HG02943 (cell line): ENCODE measurements at regions not wholly inside any gene's neighbourhood (a gene's known extent, or its start where the extent isn't known, plus 50 kb on each side); places are given as distances from the start of the nearest gene placed in this dataset.
A peak's percentile ranks its signal among the peaks of the same experiment; 100 is the strongest.
"Not testable (repeated sequence)": the region's sequence is repeated elsewhere in the genome, so short reads cannot be mapped to it uniquely, and the experiment has no call there.

Experiments used
- ATAC-seq: cut with Tn5 transposase; IDR thresholded peaks from one replicate; pipeline ENCODE4 v1.9.1; 2021; ENCODE audit warnings: mild to moderate bottlenecking, low read depth, moderate library complexity; ENCODE audit not compliant: unreplicated experiment

DNA sequence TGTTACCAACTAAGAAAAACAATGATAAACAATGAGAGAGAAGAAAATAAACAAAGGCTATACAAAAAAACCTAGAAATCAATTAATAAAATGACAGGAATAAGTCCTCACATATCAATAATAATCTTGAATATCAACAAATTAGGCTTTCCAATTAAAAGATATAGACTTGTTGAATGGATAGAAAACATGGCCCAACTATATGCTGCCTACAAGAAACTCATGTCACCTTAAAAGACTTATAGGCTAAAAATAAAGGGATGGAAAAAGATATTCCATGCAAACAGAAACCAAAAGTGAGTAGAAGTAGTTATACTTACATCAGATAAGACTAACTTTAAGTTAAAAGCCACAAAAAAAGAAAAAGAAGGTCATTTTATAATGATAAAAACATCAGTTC is 183.9 kb downstream of the MYRFL start:
- ATAC-seq: no peak

DNA sequence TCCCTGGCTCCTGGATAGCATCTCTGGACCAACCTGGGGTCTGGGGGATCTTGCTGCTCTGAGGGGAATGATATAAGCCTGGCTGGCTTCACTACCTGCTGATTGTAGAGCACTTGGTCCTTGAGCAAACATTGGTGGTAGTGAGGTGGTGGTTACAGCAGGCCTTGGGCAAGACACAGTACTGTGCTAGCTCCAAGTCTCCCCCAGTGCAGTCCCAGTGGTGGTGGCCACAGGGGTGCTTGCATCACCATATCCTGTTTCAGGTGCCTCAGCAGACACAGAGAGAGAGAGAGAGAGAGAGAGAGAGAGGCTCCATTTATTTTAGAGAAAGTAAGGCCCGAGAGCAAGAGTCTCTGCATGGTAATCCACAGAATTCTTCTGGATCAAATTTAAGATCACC is 186.3 kb downstream of the MYRFL start:
- no peak for ATAC-seq

DNA sequence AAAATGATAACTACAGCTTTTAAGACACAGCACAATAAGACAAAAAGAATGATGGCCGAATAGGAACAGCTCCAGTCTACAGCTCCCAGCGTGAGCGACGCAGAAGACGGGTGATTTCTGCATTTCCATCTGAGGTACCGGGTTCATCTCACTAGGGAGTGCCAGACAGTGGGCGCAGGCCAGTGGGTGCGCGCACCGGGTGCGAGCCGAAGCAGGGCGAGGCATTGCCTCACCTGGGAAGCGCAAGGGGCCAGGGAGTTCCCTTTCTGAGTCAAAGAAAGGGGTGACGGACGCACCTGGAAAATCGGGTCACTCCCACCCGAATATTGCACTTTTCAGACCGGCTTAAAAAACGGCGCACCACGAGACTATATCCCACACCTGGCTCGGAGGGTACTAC is 188.0 kb downstream of the MYRFL start:
- ATAC-seq: not testable (repeated sequence)

DNA sequence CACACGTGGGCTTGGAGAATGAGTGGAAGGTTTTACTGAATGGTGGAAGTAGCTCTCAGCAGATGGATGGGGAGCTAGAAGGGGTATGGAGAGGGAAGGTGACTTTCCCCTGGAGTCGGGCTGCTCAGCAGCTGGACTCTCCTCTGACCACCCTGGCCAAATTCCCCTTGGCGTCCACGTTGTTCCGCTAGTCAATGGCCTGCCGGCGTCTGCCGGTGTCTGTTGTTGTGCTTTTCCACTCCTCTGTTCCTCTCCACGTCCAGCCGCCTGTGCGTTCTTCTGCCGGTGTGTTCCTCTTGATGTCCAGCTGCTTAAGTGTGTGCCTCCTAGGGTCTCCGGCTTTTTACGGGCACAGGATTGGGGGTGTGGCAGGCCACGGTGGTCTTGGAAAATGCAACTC is 203.5 kb downstream of the MYRFL start:
- no peak for ATAC-seq

DNA sequence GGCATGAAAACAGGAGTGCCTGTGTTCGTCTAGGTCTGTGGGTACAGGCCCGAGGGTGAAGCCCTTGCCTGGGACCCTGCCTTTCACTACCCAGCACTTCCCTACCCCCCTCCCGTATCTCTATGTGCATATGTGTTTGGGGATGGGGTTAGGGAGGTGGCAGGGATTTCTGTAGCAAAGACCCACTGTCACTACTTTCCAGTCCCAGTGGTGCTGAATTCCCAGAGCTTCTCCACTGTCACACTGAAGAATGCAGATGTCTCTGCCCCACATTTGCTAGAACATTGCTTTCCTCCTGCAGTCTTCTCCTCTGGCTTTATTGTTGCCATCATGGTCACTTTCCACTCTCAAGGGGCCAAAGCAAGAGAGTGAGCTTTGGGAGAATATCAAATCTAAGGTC is 203.9 kb downstream of the MYRFL start:
- no peak for ATAC-seq

DNA sequence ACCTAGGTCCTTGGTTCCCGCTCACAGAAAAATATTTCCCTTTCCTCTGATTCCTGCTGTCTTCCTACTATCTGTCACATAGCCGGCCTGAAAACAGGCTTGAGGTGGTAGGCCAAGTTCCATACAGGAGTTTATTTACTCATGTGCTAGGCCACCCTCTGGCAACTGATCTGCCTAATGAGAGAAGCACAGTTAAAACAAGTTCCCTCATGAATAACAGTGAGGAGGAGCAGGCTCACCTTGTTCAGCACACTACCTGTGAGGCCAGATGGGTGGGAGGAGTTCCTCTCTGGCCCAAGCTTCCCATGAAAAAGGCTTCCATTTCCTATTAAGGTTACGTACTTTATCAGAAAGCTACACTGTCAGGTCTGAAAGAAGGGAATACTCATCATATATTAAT is 206.0 kb downstream of the MYRFL start:
- ATAC-seq: no peak

DNA sequence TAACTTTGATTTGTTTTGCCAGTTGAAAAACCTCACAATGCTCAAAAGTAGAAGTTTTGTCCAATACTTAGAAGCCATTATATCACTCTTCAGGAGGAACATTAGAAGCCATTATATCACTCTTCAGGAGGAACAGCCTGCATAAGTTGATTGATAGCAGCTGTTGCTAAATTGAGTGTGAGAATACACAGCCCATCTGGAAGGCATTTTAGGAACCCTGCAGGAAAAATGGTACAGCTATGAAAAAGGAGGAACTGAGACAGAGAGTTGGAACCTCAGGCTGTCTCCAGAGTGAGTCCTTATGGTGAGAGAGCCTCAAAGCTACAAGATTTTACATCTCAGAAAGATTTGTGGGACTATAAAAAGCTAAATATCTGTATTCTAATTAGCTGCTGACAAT is 207.0 kb downstream of the MYRFL start:
- no peak for ATAC-seq

DNA sequence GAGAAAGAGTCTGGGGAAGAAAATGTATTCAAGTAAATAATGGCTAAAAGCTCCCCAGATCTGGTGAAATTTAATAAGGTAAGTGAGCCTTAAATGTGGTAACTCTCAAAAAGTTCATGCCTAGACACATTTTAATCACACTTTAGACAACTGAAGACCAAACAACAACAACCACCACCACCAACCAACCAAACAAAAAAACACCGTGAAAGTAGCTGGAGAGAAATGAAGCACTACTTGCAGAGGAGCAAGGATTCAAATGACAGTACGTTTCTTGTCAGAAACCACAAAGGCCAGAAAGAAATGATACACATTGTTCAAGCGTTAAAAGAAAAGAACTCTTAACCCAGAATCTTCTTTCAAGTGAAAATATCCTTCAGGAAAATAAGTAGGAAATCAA is 208.3 kb downstream of the MYRFL start:
- no peak for ATAC-seq

DNA sequence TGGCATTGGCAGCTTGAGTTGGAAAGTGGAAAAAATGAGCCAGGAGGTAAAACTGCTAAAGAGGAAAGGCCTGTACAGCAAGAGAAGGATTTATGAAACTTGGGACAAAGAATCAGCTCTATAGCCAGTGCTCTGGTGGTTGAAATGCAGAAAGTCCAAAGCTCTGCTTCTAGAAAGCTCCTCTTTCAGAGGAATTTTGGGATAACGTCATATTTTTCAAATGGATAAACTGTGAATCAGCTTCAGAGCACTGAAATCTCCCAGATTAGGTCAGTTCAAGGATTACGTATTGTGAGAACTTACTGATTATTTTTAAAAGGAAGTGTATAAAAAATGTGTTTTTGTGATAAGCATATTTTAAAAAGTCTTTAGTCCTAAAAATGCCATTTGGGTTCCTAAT is 203.1 kb upstream of the CNOT2 start:
- no peak for ATAC-seq

DNA sequence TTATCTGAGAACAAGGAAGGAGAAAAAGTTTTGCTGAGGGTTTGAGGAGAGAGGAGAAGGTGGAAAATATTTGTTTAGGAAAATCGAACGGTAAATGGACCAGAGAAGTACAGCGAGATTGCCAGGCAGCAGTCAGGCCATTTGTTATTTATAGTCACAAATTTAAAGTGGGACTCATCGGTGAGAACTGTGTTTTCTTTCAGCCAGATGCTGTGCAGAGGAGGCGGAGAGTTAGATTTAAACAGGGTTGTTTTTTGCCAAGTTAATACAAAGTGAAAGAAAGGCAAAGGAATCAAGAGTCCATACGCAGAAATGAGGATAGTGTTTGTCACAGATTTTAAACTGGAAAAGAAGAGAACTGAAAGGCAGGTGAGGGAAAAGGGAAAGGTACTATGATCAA is 200.6 kb upstream of the CNOT2 start:
- no peak for ATAC-seq

DNA sequence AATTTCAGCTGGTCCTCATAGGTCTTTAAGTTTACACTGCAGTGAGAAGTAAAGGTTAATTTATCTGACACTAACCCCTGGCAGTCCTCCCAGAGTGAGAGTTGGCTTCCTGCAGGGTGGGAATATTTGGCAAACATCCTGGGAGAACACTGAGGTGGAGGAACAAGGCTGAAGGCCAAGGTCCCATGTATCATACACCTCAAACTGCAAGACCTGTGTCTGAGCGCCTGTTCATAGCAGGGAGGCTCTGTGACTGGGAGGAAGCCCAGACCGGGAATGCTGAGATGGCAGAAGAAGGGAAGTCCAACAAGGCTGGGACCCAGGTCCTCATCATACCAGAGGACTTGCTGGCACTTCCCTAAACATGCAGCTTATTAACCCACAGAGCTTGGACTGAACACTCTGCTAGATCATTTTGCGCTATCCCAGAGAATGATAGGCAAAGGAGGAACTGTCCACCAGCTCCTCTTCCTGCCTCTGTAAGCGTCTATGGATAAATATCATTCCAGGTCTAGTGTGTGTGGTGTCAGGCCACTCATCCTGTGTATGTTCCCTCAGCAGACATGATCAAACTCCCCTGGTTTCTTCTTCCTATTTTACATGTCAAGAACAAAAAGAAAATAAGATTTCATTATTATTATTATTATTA is 199.6 kb upstream of the CNOT2 start:
- no peak for ATAC-seq

DNA sequence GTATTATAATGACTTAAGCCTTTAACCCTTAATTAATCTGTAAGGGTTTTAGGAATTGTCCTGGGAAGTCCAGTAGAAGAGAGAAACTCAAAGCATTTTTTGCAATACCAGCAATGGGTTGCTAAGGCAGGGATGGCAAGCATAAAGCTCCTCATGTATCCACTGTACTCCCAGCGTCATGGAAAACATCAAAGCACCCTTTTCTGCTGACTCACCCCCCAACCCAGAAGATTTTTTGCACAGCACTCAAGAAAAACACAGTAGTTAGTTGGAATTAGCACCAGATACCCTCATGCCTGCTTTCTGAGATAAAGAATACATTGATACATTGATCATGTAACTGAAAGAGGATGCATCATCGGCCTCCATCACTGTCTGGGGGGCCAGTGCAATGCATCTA is 199.1 kb upstream of the CNOT2 start:
- ATAC-seq: no peak

DNA sequence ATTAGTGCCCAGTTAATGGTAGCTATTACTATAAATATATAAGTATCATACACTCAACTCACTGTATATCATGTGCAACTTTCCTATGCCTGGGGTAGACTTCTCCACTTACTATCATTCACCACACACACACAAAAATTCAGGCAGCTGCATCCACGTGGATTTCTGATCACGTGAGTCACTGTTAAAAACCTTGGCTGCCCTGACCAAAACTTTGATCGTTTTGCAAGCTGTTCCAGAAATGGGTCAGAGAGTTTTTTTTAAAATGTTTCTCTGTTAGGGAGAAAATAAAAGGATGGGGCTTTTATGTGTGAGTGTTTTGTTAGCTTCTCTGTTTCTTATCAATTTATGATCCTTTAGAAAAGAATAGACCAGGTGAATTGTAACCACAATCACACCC is 198.2 kb upstream of the CNOT2 start:
- ATAC-seq: no peak

DNA sequence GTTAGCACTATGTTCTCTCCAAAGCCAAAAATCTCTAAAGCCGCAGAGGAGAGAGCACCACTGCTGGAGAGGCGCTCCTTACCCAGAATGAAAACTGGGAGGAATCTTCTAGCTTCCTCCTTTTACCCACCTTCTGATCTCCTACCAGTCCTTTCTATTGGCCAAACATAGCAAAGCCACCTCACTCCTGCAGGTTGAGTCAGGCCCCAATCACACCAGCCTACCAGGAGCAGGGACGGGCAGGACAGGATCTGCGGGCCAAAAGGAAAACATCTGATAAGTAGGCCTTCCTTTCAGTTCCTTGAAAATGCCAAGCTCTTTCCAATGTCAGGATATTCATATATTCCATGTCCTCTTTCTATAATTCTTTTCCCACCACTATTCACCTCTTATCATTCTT is 197.7 kb upstream of the CNOT2 start:
- ATAC-seq: no peak

DNA sequence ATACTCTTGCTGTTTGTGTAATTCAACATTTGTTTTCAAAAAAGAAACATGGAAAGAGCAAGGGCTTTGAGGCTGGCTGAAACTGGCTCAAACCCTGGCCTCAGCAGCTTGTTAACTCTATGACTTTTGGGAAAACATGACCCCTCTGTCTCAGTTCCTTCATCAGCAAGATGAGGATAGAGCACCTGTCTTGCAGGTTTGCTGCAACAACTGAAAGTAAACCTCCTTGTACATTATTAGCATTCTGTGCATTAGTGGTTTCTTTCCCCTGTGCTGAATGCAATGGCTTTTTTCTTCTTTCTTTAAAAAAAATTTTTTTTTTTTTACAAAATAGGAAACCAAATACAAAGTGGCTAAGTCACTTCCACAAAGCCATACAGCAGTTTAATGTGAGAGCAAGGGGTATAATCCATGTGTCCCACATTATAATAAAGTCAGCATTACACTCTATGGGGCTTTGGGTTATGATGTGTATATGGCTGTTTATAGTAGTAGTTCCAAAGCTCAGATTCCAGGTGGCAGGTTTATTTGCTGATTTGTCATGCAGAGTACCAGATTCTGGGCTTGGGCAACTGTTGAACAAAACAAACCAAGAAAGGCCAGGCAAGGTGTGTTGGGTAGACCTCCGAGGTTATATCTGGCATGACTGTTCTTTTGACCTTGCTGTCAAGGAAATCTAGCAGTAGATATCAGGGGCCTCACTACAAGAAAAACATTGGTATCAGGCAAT is 194.5 kb upstream of the CNOT2 start:
- no peak for ATAC-seq

DNA sequence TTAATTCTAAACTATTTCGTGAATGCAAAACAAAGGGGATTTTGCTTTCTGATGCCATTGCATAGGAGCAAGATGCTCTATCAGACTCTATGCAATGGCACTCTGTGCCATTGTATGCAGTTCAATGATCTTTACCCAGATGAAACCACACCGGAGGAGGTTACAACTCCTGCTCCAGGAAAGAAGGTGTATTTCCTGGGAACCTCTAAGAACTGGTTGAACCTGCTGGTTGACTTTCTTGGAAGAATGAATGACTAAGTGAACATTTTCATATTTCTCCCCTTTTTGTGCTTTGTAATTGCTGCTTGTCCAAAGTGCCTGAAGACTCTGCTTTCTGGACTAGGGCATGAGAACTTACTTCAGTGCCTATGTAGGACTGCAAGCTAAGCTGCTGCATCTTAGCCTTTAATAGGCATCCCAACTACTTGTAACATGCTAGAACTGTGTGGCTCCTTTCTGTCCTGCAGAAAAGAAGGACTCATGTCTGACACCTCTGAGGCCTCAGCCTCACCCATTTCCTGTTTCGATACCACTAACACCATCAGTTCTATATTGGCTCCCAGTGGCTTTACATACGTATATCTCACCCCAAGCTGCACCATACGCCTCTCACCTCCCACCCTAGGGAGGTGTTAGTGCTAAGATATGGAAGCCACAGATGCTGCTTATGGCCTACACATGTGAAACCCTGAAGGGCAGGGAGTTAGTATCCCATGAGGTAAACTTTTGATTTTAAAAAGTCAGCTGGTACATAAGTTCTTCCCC is 193.5 kb upstream of the CNOT2 start:
- peak; percentile 69 for ATAC-seq

DNA sequence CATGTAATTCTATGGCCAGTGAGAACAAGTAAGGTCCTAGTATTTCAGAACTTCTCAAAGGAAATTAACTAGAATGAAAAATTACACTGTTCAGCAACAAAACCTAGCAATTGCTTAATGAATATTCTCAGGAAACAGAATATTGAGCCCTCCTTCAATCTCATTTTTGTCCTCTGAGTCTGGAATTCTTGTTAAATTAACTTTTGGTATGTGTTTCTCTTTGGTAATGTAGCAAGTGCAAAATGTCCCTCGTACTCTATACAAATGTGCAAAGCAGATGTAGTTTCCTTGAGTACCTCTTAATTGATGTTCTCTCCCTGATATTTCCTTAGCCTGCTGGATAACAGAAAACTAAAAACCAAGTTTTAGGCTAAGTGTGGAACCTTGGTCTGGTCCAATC is 190.8 kb upstream of the CNOT2 start:
- ATAC-seq: no peak

DNA sequence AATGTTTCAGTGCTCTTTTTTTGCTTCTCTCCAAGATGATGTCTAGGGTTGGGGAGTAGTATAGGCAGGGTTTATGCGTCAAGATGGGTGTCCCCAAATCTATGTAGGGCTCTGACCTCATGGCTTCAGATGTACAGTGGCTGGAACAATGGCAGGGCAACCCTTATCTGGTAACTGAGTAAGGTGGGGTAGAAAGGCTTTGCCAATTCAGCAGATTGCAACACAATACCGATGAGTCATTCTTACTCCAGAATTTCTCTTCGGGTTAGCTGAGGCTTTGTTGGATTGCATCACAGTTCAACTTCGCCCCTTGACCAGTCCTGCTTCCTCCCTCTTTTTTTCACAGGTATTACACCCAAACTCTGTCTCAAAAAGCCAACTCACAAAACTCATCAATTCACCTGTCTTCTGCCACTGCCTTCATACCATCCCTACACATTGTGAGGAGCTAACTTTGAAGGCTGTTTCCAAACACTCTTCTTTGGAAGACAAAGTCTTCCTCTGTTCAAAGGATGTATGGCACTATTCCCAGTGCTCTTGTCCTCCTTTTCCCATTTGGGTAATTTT is 190.2 kb upstream of the CNOT2 start:
- ATAC-seq: no peak

DNA sequence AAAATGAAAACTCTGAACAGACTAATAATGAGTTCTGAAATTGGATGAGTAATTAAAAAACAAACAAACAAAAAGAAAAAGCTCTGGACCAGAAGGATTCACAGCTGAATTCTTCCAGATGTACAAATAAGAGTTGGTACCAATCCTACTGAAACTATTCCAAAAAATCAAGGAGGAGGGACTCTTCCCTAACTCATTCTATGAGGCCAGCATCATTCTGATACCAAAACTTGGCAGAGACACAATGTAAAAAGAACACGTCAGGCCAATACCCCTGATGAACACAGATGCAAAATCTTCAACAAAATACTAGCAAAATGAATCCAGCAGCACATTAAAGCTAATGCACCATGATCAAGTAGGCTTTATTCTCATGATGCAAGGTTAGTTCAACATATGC is 183.9 kb upstream of the CNOT2 start:
- no peak for ATAC-seq

DNA sequence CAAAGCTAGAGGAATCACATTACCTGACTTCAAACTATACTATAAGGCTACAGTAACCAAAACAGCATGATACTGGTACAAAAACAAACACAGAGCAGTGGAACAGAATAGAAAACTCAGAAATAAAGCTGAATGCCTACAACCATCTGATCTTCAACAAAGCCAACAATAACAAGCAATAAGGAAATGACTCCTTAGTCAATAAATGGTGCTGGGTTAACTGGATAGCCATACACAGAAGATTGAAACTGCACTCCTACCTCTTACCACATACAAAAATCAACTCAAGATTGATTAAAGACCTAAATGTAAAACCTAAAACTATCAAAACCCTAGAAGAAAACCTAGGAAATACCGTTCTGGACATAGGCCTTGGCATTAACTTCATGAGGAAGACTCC is 182.6 kb upstream of the CNOT2 start:
- no peak for ATAC-seq

DNA sequence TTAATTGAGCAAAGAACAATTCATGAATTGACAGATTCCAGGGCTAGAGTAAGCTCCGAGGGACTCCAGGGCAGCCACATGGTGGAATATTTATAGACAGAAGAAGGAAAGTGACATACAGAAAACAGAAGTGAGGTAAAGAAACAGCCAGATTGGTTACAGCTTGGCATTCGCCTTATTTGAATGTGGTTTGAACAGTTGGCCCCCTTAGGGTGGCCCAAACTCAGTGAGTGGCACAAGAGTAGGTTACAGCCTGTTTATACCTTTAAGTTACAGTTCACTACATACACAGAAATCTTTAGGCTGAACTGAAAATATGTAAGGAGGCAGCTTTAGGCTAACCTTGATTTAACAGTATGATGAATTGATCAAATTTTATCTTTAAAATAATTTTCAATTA is 174.5 kb upstream of the CNOT2 start:
- no peak for ATAC-seq
